ENCODE measurements at regions not wholly inside any gene's neighbourhood (a gene's known extent, or its start where the extent isn't known, plus 50 kb on each side); places are given as distances from the start of the nearest gene placed in this dataset.

- DNase-seq = no peak
These were observed 62.4 kb upstream of the PCSK6 start for GRCh38 chr15:101551696-101552591.

GRCh38 chr15:101550124-101550523 is 60.6 kb upstream of the PCSK6 start:
- no peak for DNase-seq

GRCh38 chr15:101549647-101550046 is 60.1 kb upstream of the PCSK6 start:
- no peak for DNase-seq

GRCh38 chr15:101547737-101548136 is 58.2 kb upstream of the PCSK6 start:
- no peak for DNase-seq

- no peak for DNase-seq
These were observed 56.3 kb upstream of the PCSK6 start for GRCh38 chr15:101545548-101546505.

GRCh38 chr15:101544613-101544945 is 55.1 kb upstream of the PCSK6 start:
- DNase-seq = no peak

GRCh38 chr15:101543926-101544612 is 54.6 kb upstream of the PCSK6 start:
- DNase-seq = no peak

GRCh38 chr15:101543431-101543830 is 53.9 kb upstream of the PCSK6 start:
- DNase-seq = no peak

- no peak for DNase-seq
These were observed 53.5 kb upstream of the PCSK6 start for GRCh38 chr15:101543026-101543390.

GRCh38 chr15:101542306-101543025 is 53.0 kb upstream of the PCSK6 start:
- DNase-seq = no peak

- no peak for DNase-seq
These were observed 52.2 kb upstream of the PCSK6 start for GRCh38 chr15:101541501-101542292.

- no peak for DNase-seq
These were observed 51.2 kb upstream of the PCSK6 start for GRCh38 chr15:101540480-101541239.

- no peak for DNase-seq
These were observed 50.4 kb upstream of the PCSK6 start for GRCh38 chr15:101539930-101540329.

- no peak for DNase-seq
These were observed 50.0 kb upstream of the PCSK6 start for GRCh38 chr15:101539492-101539891.

Data from stimulated activated CD4-positive, alpha-beta T cell treated with anti-CD3 and anti-CD28 coated beads, Interleukin-2, amount 100 ng/mL, for 24 hours (primary cell).